Vagina (tissue), 2 donors: ENCODE measurements at regions not wholly inside any gene's neighbourhood (a gene's known extent, or its start where the extent isn't known, plus 50 kb on each side); places are given as distances from the start of the nearest gene placed in this dataset.

ENCODE experiments used
- DNase-seq, 2 donors: peaks; one replicate each; pipeline ENCODE4 v3.0.0-alpha.2; 2017; ENCODE audit errors: extremely low spot score in 2 of 2
- H3K27ac ChIP-seq: fragments of 200-600 bp; sonication (generic); one replicate; pipeline ENCODE4 v1.5.1; 2019
- H3K27me3 ChIP-seq: fragments of 200-600 bp; sonication (generic); one replicate; pipeline ENCODE4 v1.5.1; 2019
- H3K36me3 ChIP-seq, 2 donors: fragments of 200-600 bp; sonication (generic); one replicate each; pipeline ENCODE4 v1.5.1; 2017 to 2019
- H3K4me1 ChIP-seq: fragments of 200-600 bp; sonication (generic); one replicate; pipeline ENCODE4 v1.5.1; 2019
- H3K4me3 ChIP-seq, 2 donors: fragments of 200-600 bp; sonication (generic); 1 replicate in 1 of 2; 2 replicates in 1 of 2; pipeline ENCODE4 v1.5.1; 2016 to 2019
- H3K9me3 ChIP-seq: fragments of 200-600 bp; sonication (generic); one replicate; pipeline ENCODE4 v1.5.1; 2019
- CTCF ChIP-seq, 3 experiments: fragments of 450-650 bp in 2 of 3; fragments of 200-600 bp in 1 of 3; sonication (generic) in 1 of 3; IDR thresholded peaks; one replicate each; pipeline ENCODE4 v1.5.1; 2017 to 2019; ENCODE audit warnings: antibody characterized with exemption in 3 of 3, mild to moderate bottlenecking in 2 of 3, moderate library complexity in 2 of 3
- POLR2A ChIP-seq, 2 donors: fragments of 450-650 bp; IDR thresholded peaks; one replicate each; pipeline ENCODE4 v1.6.1; 2017; ENCODE audit warnings: antibody characterized with exemption in 2 of 2, mild to moderate bottlenecking in 2 of 2, moderate library complexity in 2 of 2
- POLR2AphosphoS5 ChIP-seq, 2 donors: sonication (generic); formaldehyde crosslinking; IDR thresholded peaks; one replicate each; pipeline ENCODE4 v1.9.0; 2017; ENCODE audit warnings: antibody characterized with exemption in 2 of 2, mild to moderate bottlenecking in 2 of 2, low read depth in 1 of 2; ENCODE audit not compliant: insufficient read depth in 1 of 2
- intact Hi-C: fragments of 100-400 bp; cut with DNase I; formaldehyde crosslinking; loops from one replicate; pipeline ENCODE4 v1.15.1; 2023

- no peak for TF ChIP-seq CTCF (IDR thresholded peaks at IDR 0.05)
- TF ChIP-seq POLR2A (IDR thresholded peaks at IDR 0.05), result no peak
- TF ChIP-seq POLR2AphosphoS5 (IDR thresholded peaks at IDR 0.05; ENCODE audit: insufficient read depth in 1 of 2, low read depth in 1 of 2), result no peak
- H3K36me3 ChIP-seq, result no peaks in the 10 kb centered on the region
- DNase-seq, result peak; percentile 34 to 89
- no peaks in the 10 kb centered on the region for H3K4me1 ChIP-seq
- H3K27ac ChIP-seq, result no peak overlapping the region
- H3K4me3 ChIP-seq, result no peak overlapping the region
- no peaks in the 10 kb centered on the region for H3K9me3 ChIP-seq
- intact Hi-C loops, result no loop called here
- H3K27me3 ChIP-seq, result no peaks in the 10 kb centered on the region
Observed at GRCh38 chr7:156140896-156141295, 328.6 kb upstream of the SHH start.

GRCh38 chr7:156140447-156140846, 328.2 kb upstream of the SHH start:
- intact Hi-C loops, result no loop called here
- H3K36me3 ChIP-seq, result no peaks in the 10 kb centered on the region
- no peaks in the 10 kb centered on the region for H3K4me1 ChIP-seq
- no peak overlapping the region for H3K27ac ChIP-seq
- H3K9me3 ChIP-seq, result no peaks in the 10 kb centered on the region
- DNase-seq, result peak; percentile 49 to 58
- no peak overlapping the region for H3K4me3 ChIP-seq
- H3K27me3 ChIP-seq, result no peaks in the 10 kb centered on the region
- TF ChIP-seq POLR2AphosphoS5 (IDR thresholded peaks at IDR 0.05; ENCODE audit: insufficient read depth in 1 of 2, low read depth in 1 of 2), result no peak
- no peak for TF ChIP-seq CTCF (IDR thresholded peaks at IDR 0.05)
- no peak for TF ChIP-seq POLR2A (IDR thresholded peaks at IDR 0.05)

GRCh38 chr7:156139633-156140032, 327.4 kb upstream of the SHH start:
- TF ChIP-seq POLR2A (IDR thresholded peaks at IDR 0.05) (no peak), CTCF (IDR thresholded peaks at IDR 0.05) (no peak), POLR2AphosphoS5 (IDR thresholded peaks at IDR 0.05; ENCODE audit: insufficient read depth in 1 of 2, low read depth in 1 of 2) (no peak)
- H3K4me3 ChIP-seq, result no peak overlapping the region
- no peak overlapping the region for H3K27ac ChIP-seq

GRCh38 chr7:156139112-156139511, 326.8 kb upstream of the SHH start:
- Histone ChIP-seq H3K27ac (no peak overlapping the region), H3K36me3 (no peaks in the 10 kb centered on the region), H3K9me3 (no peaks in the 10 kb centered on the region), H3K4me1 (no peaks in the 10 kb centered on the region), H3K27me3 (no peaks in the 10 kb centered on the region), H3K4me3 (no peak overlapping the region)
- TF ChIP-seq POLR2AphosphoS5 (IDR thresholded peaks at IDR 0.05; ENCODE audit: insufficient read depth in 1 of 2, low read depth in 1 of 2), result no peak
- no peak for TF ChIP-seq CTCF (IDR thresholded peaks at IDR 0.05)
- no peak for TF ChIP-seq POLR2A (IDR thresholded peaks at IDR 0.05)
- peak; percentile 54 to 55 for DNase-seq
- intact Hi-C loops, result no loop called here

More at GRCh38 chr7:156139633-156140032, 327.4 kb upstream of the SHH start:
- intact Hi-C loops, result no loop called here
- Histone ChIP-seq H3K27me3 (no peaks in the 10 kb centered on the region), H3K36me3 (no peaks in the 10 kb centered on the region), H3K9me3 (no peaks in the 10 kb centered on the region), H3K4me1 (no peaks in the 10 kb centered on the region)
- DNase-seq, result peak; percentile 52 to 55

GRCh38 chr7:156131881-156132280, 319.6 kb upstream of the SHH start:
- Histone ChIP-seq H3K4me1 (no peaks in the 10 kb centered on the region), H3K27ac (no peak overlapping the region), H3K9me3 (no peaks in the 10 kb centered on the region), H3K36me3 (no peaks in the 10 kb centered on the region), H3K4me3 (no peak overlapping the region), H3K27me3 (no peaks in the 10 kb centered on the region)
- DNase-seq, result no peak
- TF ChIP-seq CTCF (IDR thresholded peaks at IDR 0.05) (no peak), POLR2AphosphoS5 (IDR thresholded peaks at IDR 0.05; ENCODE audit: insufficient read depth in 1 of 2, low read depth in 1 of 2) (no peak), POLR2A (IDR thresholded peaks at IDR 0.05) (no peak)
- intact Hi-C loops, result no loop called here
